Osteocyte (in vitro differentiated cells): ENCODE measurements at regions not wholly inside any gene's neighbourhood (a gene's known extent, or its start where the extent isn't known, plus 50 kb on each side); places are given as distances from the start of the nearest gene placed in this dataset.
A peak's percentile ranks its signal among the peaks of the same experiment; 100 is the strongest.
"Not testable (repeated sequence)": the region's sequence is repeated elsewhere in the genome, so short reads cannot be mapped to it uniquely, and the experiment has no call there.

ENCODE experiments used
- DNase-seq: peaks from one replicate; pipeline ENCODE4 v3.0.0; 2021; ENCODE audit warnings: mixed read lengths; ENCODE audit not compliant: unreplicated experiment; ENCODE audit errors: extremely low spot score
- H3K27ac Mint-ChIP-seq: one replicate; pipeline ENCODE4 v1.8.0; 2021; ENCODE audit warnings: mild to moderate bottlenecking, mixed read lengths; ENCODE audit not compliant: unreplicated experiment
- H3K27me3 Mint-ChIP-seq: one replicate; pipeline ENCODE4 v1.8.0; 2021; ENCODE audit warnings: mixed read lengths; ENCODE audit not compliant: unreplicated experiment
- H3K36me3 Mint-ChIP-seq: one replicate; pipeline ENCODE4 v1.8.0; 2021; ENCODE audit warnings: mixed read lengths; ENCODE audit not compliant: unreplicated experiment
- H3K4me1 Mint-ChIP-seq: one replicate; pipeline ENCODE4 v1.8.0; 2021; ENCODE audit warnings: mixed read lengths; ENCODE audit not compliant: unreplicated experiment
- H3K4me3 Mint-ChIP-seq: one replicate; pipeline ENCODE4 v1.8.0; 2021; ENCODE audit warnings: mild to moderate bottlenecking, moderate library complexity, mixed read lengths; ENCODE audit not compliant: unreplicated experiment
- H3K9me3 Mint-ChIP-seq: one replicate; pipeline ENCODE4 v1.8.0; 2021; ENCODE audit warnings: mixed read lengths; ENCODE audit not compliant: unreplicated experiment

DNA sequence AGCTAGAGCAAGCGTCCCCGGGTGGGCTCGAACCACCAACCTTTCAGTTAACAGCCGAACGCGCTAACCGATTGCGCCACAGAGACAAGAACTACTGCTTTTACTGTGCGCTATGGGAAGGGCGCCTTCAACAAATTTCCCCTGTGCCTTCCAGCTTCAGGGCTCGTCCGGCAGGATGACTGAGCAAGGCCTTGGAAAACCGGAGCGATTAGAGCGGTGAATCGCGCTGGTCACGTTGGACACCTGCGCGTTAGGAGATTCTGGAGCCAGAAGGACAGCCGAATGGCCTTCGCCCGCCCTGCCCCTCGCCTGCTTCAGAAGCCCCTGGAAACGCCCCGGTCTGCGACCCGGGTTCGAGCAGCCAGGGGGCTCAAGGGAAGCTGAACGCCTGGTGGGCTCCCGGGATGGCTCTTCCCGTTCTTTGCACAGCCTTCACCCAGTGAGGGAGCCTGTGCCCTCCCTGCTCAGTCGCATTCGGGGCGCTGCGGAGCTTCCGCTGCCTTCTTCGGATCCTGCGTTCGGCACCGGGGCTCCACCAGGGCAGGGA is 50.0 kb upstream of the NBPF20 start:
- not testable (repeated sequence) for H3K4me1 Mint-ChIP-seq, H3K9me3 Mint-ChIP-seq, DNase-seq, H3K36me3 Mint-ChIP-seq, H3K27ac Mint-ChIP-seq
- Mint-ChIP-seq H3K4me3 (peak overlapping the region; percentile 68), H3K27me3 (peaks cover 12% of the 10 kb centered on the region)
